ENCODE measurements at regions not wholly inside any gene's neighbourhood (a gene's known extent, or its start where the extent isn't known, plus 50 kb on each side); places are given as distances from the start of the nearest gene placed in this dataset.

DNA sequence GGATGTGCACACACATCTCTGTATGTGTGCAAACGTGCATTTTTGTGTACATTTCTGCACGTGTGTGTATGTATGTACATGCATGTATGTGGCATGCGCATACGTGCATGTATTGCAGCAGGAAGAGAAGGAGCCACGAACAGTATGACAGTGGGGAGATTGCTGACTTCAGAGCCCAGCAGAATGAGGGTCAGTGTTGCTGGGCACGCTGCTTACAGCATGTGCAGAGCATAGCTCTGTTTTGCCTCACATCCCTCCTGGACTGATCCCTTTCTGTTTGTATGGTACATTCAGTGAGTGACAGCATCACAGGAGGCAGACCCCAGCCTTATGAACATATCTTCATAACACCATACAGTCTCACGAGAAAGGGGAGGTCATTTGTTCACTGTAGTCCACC, 934.0 kb upstream of the EEF2KMT start:
- TF ChIP-seq POLR2A (IDR thresholded peaks at IDR 0.05; ENCODE audit: low read depth, low read length) (no peak), TAF1 (IDR thresholded peaks at IDR 0.05; ENCODE audit: borderline replicate concordance, low read depth, low read length) (no peak), POLR2AphosphoS5 (IDR thresholded peaks at IDR 0.05; ENCODE audit: low read depth, low read length) (no peak)

Data from GM12892 (cell line).